GM19467 (cell line): ENCODE measurements at regions not wholly inside any gene's neighbourhood (a gene's known extent, or its start where the extent isn't known, plus 50 kb on each side); places are given as distances from the start of the nearest gene placed in this dataset.
"Not testable (repeated sequence)": the region's sequence is repeated elsewhere in the genome, so short reads cannot be mapped to it uniquely, and the experiment has no call there.

Experiments used
- ATAC-seq: cut with Tn5 transposase; IDR thresholded peaks from one replicate; pipeline ENCODE4 v1.9.1; 2021; ENCODE audit warnings: mild to moderate bottlenecking, moderate library complexity; ENCODE audit not compliant: unreplicated experiment

DNA sequence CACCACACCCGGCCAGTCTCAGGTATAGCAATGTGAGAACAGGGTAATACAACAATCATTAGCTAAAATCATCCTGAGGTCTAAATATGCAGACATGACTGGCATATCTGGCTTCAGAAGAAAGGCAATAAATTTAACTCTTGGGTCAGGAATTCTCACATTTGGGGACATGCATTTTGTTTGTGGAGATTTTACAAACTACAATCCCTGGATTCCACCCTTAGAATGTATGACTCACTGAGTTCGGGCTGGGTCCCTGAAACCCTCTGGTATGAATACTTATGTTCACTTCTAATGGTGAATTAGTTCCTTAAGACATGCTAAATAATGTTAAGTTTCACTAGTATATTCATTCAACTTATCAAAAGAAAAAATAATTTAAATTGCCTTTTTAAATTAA lies 98.9 kb upstream of the HMGA2 start:
- ATAC-seq = no peak

DNA sequence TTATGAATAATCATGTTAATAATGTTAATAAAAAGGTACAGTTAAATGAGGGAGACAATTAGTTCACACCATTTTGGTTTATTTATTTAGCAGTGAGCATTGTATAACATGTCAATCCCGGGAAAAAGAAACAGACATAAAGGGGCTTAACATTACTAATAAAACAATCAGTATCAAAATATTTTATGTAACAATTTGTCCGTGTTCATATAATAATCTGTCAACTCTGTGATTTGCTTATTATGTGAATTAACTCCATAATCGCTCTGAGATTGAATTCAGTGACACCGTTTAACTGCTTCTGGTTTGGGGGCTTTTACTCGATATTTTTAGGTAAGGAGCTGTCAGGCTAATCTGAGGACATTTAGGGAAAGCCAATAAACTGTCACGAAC lies 95.8 kb upstream of the HMGA2 start:
- no peak for ATAC-seq

DNA sequence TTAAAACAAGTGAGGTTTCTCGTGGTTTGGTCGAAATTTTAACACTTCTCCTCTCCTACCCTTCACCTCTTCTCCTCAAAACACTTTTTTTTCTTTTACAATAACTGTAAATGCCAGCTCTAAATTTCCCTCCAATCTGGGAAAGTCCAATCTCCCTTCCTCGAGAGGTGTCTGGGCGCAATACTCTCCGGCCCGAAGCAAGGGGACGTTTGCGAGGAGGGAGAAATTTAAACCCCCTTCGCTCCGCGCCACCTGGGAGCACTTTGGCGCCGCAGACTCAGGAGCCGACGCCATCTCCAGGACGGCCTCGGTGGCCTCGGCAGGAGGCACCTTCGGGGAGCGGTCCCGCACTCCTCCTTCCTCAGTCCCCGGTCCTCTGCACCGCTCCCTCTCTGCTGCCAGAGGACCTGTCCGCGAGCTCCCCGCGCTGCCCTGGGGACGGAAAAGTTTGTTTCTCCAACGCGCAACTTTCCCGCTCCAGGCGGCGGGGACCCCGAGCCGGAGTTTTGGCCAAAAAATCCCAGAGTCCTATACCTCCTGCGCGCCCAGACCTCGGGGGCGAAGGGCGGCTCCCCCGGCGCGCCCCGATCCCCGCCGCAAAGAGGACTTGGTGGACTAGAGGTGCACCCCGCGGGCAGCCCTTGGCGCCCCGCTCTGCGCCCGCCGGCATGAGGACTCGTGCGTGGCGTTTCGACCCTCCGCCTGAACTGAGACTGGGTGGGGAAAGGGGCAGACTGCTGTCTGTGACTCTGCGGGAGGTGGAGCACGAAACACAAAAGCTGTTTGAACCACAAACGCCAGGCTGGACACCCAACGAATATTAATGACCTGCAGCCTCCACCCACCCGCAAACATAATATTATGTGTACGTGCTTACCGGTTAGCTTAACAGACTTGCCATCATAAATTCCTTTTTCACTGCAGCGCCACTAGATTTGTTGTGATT lies 95.2 kb upstream of the HMGA2 start:
- ATAC-seq = no peak

DNA sequence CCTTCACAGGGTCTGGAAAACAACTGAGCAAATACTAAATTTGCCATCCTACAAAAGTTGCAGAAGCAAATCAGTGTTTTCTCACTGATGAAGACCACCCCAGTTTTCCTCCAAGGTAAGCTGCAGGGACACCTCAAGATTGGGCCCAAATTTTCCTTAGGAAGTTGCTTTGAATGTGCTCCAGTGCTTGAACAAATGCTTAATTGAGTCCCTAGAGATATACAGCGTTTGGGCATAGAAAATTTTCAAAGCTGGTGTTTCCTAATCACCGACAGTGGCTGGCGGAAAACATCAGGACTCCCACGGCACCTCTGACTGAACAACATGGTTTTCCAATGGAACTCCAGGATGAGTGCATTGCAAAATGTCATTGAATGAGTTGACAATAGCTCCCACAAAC lies 92.5 kb upstream of the HMGA2 start:
- no peak for ATAC-seq

DNA sequence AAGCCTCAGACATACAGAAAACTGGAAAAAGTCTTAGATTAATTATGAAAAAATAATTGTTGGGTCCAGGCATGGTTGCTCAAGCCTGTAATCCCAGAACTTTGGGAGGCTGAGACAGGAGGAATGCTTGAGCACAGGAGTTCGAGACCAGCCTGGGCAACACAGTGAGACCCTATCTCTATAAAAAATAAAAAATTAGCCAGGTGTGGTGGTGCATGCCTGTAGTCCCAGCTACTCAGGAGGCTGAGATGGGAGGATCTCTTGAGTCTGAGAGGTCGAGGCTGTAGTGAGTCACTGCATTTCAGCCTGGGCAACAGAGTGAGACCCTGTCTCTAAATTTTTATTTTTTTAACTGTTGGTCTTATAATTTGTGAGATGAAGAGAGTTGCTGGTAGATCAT lies 90.6 kb upstream of the HMGA2 start:
- not testable (repeated sequence) for ATAC-seq

DNA sequence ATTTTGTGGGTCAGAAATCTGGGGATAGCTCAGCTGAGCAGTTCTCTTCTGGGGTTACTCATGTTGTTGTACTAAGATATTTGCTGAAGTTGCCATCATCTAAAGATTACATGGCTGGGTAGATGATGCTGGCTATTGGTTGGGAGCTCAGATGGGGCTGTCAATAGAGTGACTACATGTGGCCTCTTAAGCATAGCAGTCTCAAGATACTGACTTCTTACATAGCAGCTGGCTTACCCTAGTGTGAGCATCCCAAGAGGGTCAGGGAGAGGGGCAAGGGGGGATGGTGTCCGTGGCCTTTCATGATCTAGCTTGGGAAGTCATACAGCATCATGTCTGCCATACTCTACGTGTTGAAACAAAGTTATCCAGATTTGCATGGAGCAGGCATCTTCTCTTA lies 90.1 kb upstream of the HMGA2 start:
- no peak for ATAC-seq

DNA sequence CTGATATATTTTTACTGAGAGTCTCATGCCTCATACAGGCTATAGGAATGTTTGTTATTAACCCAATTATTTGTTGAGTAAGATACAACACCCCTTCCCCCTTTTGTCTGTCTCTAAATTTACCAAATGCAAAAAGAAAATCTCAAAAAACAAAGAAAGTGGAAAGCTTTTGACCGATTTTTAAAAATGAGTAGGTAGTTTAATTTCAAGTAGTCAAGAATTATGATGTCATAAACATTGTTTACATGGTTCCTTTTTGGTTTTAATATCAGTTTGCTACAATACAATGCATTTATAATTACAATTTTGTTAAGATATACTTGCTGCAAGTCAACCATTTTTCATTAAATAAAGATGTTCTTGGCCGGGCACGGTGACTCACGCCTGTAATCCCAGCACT lies 84.7 kb upstream of the HMGA2 start:
- ATAC-seq = no peak

DNA sequence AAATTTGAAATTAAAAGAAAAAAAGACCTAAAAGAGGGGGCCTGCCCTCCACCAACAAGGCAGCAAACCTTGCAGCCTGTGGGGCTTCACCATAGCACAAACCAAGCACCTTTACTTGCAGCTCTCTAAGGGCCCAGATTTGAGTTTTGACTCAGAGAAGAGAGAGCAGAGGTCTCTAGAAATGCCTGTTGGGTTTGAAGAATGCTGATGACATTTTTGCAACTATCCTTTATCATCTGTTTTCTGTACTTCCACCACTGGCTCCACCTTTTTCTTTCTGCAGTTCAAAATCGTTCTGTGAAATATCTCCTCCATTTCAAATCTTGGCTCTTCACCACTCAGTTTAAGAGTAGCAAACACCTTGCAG lies 83.8 kb upstream of the HMGA2 start:
- ATAC-seq = no peak

DNA sequence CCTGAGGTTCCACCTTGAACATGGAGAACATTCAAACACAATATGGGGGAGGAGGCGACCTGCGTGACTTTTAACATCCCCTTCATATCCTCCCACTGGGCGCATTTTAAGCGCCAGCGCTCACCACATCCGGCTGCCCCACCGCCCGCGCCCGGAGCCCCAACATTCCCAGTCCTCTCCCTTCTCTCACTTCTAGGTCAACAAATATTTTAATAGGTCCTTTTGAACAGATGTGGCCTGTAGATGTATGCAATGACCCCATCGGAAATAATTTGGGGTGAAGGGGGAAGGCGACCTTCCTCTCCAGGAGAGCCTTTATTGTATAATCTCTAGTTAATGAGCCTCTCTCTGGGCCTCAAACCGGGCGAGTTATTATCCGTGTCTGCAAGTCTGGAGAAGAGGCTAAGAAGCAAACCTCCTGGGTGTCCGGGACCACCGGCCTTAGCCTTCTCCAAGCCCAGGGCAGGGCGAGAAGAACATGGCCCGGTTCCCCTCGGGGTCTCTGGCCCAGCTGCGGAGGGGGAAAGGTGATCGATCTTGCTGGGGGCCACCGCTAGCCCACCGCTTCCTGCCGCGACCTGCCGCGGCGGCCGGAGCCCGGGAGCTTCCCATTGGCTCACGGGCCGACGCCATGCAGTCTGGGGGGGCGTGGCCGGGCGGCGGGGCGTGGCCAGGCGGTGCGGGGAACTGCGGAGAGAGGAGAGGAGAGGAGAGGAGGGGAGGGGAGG lies 83.2 kb upstream of the HMGA2 start:
- peak; percentile 61 for ATAC-seq

DNA sequence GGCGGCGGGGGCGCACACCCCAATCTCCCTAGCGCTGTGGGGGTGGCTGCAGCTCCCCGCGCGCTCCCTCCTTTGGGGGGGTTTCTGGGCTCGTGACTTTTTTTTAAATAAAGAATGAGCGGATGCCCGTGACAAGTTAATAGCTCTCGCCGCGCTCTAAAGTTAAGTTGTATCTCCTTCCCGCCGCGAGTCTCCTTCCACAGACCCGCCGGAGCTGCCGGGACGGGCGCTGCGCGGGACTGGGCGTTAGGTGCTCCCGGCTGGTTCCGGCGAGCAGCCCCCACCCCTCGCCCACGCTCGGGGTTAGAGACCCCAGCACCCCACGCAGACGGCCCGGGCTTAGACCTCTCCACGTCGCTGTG lies 82.6 kb upstream of the HMGA2 start:
- no peak for ATAC-seq

DNA sequence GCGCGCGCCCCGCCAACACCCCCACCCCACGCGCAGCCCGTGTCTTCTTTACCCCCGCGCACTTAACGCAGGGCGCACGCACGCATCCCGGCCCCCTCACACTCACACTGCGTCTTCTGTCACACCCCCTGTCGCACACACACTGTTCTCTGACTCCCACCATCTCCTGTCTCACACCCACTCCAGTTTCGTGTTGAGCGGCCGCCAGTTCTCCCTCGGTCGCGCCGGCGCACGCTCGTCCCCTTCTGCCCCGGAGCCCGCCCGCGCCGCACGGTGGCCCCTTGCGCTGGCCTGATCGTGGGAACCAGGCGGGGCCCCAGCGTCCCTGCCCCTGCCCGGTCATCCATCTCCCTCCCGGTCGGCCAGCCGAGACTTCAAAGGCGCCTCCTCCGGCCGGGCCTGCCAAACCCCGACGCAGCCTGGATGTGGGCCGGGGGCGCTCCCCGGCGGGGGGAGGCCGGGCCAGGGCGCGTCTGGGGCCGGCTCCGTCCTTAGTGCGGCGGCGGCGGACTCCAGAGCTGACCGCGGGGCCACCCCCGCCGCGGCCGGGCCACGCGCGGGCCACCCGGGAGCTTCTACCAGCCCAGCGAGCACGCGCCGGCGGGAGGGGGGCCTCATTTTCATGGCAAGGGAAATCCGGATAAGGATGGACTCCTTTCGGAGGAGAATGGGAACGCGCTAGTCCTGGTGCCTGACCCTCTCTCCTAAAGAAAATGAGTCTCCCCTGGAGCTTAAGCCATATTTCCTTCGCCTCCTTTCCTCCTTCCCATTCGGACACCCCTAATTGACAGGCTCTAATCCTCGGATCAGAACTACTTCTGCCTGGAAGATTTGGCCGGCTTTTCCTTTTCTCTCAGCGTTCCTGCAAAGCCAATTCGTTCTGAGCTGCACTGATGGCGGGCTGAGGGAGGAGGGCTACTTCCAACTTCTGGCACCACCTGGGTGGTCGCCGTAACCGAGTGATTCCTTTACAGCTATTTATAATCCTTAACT lies 82.0 kb upstream of the HMGA2 start:
- ATAC-seq = no peak

DNA sequence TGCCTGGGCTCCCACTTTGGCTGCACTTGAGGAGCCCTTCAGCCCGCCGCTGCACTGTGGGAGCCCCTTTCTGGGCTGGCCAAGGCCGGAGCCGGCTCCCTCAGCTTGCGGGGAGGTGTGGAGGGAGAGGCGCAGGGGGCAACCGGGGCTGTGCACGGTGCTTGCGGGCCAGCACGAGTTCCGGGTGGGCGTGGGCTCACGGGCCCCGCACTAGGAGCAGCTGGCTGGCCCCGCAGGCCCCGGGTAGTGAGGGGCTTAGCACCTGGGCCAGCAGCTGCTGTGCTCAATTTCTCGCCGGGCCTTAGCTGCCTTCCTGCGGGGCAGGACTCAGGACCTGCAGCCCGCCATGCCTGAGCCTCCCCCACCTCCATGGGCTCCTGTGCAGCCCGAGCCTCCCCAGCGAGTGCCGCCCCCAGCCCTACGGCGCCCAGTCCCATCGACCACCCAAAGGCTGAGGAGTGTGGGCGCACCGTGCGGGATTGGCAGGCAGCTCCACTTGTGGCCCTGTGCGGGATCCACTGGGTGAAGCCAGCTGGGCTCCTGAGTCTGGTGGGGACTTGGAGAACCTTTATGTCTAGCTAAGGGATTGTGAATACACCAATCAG lies 79.9 kb upstream of the HMGA2 start:
- not testable (repeated sequence) for ATAC-seq

DNA sequence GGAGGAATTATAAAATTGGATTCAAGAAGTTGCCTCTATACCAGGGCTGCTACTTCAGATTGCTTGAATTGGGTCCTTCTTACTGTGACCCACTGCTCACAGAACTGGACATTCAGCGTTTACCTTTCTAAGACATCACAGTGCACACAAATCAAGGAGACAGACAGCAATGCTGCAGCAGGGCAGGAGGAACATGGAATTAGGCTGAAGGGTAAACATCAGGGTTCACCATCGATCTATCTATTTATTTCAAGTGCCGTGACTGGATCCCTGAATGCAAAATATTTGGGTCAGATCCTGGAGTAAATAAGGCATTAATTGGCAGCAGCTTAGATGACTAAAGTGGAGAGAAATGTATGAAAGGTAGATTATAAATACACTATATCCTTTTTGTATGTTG lies 76.9 kb upstream of the HMGA2 start:
- ATAC-seq = no peak

DNA sequence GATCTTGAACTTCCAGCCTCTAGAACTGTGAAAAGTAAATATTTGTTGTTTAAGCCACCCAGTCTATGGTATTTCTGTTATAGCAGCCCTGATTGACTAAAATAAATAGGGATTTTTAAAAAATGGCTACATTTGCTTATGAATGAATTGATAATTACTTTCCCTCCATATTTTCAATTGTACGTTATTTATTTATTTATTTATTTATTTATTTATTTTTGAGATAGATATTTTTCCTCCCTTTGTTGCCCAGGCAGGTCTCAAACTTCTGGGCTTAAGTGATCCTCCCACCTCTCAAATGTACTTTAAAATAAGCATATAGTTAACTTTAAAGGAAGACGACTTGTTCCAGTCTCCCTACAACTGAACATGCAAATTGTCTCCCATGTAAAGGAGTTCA lies 76.0 kb upstream of the HMGA2 start:
- no peak for ATAC-seq

DNA sequence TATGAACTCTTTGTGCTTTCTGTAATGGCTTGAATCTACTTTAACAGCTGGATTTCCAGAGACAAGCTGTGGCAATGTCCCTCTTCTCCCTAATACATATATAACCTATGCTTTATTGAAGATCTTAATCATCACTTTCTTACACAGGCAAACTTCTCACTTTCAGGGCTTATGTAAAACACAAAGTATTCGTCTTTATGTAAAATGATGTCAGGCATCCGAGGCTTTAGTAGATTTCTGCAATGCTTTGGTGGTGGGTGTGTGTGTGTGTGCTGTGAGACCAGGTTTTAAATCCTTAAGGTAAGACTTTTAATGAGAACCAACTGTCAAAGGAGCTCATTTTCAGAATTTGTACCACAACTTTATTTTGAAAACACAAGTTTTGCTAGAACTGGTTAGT lies 70.0 kb upstream of the HMGA2 start:
- ATAC-seq = no peak

DNA sequence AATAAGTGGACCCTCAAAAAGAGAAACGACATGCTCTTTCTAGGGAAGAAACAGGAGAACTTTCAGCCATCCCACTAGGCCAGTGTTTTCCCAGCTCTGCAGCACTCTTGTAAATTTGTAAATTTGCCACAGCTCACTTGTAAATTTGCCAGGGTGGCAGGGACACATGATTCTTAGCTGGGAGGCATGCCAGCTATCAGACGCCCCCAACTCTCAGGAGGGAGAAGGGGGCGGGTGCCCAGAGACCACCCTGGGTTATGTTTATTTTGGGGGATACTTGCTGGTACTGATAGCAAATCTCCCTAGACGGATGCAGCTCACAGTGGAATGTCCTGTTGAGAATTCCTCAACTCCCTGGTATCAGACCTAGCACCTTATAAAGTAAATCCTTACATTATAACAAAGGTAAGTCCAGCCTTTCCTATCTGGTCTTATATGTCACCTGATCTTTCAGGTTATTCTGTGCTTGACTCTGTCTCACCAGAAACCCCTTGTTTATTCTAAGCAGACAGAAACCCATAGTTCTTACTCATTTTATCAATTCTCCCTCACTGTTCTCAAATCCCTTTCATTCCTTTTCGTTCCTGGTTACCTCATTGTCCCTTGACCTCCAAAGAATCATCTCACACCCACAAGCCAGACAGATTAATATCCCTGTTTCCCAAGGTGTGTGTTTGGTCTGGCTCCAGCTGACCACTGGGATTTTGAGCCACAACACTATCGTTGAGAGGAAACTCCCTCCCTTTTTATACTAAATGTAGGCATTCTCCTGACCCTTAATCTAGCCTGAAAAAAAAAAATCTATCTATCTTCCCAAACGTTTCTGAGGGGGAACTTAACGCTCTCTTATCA lies 69.3 kb upstream of the HMGA2 start:
- ATAC-seq = no peak

DNA sequence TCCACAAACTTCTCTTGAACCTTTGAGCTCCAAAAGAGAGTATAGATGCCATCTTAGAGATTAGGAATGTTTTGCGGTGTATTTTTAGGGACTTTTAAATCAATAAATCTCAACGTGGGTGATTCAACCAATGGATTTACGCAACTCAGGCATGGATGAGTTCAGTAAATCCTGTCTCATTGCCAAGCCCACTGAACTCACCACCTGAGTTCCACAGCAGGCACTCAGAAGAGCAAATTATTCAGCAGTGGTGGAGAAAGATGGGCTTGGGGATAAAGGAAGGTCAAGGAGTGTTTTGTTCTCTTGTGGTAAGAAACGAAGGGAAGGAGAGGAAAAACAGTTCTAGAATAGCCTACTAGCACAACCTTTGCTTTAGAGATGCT lies 68.7 kb upstream of the HMGA2 start:
- ATAC-seq = no peak

DNA sequence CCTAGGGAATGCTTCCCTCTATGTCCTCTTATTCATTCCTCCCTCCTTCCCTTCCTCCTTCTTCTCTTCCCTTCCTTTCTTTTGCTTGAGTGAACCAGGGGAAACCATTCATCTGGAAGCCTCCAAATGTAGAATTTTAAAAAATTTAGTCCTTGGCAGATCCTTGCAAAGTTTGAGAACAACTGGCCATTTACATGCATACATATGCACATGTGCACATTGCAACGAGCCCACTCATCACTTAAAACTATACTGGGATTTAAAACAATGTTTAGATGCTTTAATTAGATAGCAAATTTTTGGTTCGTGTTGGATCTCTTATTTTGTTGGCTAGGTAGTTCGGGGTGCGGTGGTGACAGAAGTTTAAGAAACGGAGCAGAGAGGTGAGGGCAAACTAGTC lies 68.0 kb upstream of the HMGA2 start:
- ATAC-seq = no peak

DNA sequence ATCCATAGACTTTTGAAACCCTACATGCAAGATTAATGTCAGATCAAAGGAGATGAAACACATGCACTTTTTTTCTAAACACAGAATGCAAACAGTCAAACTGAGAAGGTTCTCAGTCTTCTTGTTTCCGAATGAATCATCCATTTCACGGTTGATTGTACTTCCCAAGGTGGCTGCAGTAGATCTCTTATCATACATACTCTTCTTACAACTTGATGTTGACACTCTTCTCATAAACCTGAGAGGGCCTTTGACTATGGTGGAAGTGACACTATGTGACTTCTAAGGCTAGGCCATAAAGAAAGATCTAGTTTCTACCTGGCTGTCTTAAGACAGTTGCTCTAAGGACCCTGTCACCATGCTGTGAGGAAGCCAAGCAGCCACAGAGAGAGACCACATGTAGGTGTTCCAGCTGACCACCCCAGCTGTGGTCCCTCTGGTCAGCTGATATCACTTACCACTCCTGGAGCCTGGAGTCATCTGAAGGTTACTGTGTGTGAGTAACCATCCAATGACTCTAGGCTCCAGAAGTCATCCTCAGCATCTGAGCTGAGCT lies 67.2 kb upstream of the HMGA2 start:
- peak; percentile 88 for ATAC-seq

DNA sequence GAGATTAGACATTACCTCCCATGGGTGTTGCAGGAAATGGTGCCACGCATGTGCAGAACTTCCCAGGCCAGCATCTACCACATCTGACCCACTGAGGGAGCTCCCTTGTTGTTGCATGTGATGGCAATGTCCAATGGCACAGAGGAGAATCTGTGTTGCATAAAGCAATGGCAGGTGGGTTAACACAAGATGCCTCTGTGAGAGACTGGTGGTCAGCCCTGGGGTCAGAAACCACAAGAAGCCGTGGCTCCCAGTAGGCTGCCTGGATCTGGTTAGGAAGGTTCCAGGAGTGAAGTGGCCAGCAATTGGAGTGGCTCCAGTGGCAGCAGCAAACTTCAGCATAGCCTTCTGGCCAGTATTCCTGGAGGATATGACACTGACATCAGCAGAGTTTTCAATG lies 65.9 kb upstream of the HMGA2 start:
- no peak for ATAC-seq
